NT2/D1 (cell line): ENCODE measurements at regions not wholly inside any gene's neighbourhood (a gene's known extent, or its start where the extent isn't known, plus 50 kb on each side); places are given as distances from the start of the nearest gene placed in this dataset.

Source experiments
- YY1 ChIP-seq: IDR thresholded peaks from 2 replicates; pipeline ENCODE4 v1.6.1; 2011; ENCODE audit not compliant: insufficient read length, insufficient read depth
- ZNF274 ChIP-seq: IDR thresholded peaks from 2 replicates; pipeline ENCODE4 v1.6.1; 2011; ENCODE audit warnings: mild to moderate bottlenecking, low read depth, low read length

- TF ChIP-seq YY1 (no peak), ZNF274 (no peak)
Measured at GRCh38 chrY:7942711-7943110, 1031.2 kb upstream of the AMELY start.
